ENCODE measurements at regions not wholly inside any gene's neighbourhood (a gene's known extent, or its start where the extent isn't known, plus 50 kb on each side); places are given as distances from the start of the nearest gene placed in this dataset.

DNA sequence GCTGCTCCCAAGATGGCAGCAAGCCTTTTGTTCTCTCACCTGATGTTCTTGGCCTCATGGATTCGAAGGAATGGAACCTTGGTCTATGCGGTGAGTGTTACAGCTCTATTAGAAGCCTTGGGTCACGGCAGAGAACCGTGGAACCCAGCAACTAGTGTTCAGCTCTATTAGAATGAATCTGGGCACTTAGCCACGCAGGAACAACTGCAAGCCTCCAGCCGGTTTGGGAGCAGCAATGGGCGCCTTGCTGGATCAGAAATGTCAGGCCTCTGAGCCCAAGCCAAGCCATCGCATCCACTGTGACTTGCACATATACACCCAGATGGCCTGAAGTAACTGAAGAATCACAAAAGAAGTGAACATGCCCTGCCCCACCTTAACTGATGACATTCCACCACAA is 1100.7 kb upstream of the PRR20A start:
- no peaks in the 10 kb centered on the region for H4K20me1 ChIP-seq (ENCODE audit: control insufficient read depth, insufficient read depth, low read depth, low read length)
- no peak overlapping the region for H3K4me2 ChIP-seq (ENCODE audit: low read length)
- no peaks in the 10 kb centered on the region for H3K9me3 ChIP-seq (ENCODE audit: control insufficient read depth, insufficient read depth, low read length)
- no peaks in the 10 kb centered on the region for H3K79me2 ChIP-seq (ENCODE audit: control insufficient read depth, low read length)
- H3K4me3 ChIP-seq (ENCODE audit: low read length) = no peak overlapping the region
- H3K4me1 ChIP-seq (ENCODE audit: control insufficient read depth, low read length) = no peaks in the 10 kb centered on the region
- H3K36me3 ChIP-seq (ENCODE audit: control insufficient read depth, low read length) = no peaks in the 10 kb centered on the region
- no peak for TF ChIP-seq EZH2phosphoT487 (IDR thresholded peaks at IDR 0.05; ENCODE audit: borderline replicate concordance, low read length)
- H3K27me3 ChIP-seq (ENCODE audit: control insufficient read depth, low read length) = no peaks in the 10 kb centered on the region
- no peak overlapping the region for H3K27ac ChIP-seq (ENCODE audit: low read depth, low read length)
- H3K9me2 ChIP-seq (replicated peaks; ENCODE audit: control insufficient read depth, low read length) = no peaks in the 10 kb centered on the region
- no peaks in the 10 kb centered on the region for H3F3A ChIP-seq (ENCODE audit: control insufficient read depth, insufficient read depth)

DNA sequence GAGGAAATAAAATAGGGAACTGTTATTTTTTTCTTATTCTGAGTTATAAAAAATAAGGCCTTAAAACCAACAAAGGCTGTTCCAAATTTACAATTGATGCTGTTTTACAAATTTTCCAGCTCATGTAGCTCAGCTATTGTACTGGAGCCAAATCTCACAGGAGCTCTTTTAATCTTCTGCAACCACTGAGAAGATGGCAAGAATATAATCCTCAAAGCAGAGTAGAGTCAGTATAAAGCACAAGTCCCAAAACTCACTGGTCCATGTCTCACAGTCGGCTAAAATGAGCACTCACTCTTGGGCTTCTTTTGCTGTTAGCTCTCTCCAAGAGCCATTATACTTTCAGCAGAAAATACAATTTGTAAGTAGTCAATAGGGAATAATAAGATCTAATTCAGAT is 1074.4 kb upstream of the PRR20A start:
- no peak overlapping the region for H3K4me2 ChIP-seq (ENCODE audit: low read length)
- H3K27ac ChIP-seq (ENCODE audit: low read depth, low read length) = no peak overlapping the region
- TF ChIP-seq EZH2phosphoT487 (IDR thresholded peaks at IDR 0.05; ENCODE audit: borderline replicate concordance, low read length) = no peak
- TF ChIP-seq, protein P1, sequence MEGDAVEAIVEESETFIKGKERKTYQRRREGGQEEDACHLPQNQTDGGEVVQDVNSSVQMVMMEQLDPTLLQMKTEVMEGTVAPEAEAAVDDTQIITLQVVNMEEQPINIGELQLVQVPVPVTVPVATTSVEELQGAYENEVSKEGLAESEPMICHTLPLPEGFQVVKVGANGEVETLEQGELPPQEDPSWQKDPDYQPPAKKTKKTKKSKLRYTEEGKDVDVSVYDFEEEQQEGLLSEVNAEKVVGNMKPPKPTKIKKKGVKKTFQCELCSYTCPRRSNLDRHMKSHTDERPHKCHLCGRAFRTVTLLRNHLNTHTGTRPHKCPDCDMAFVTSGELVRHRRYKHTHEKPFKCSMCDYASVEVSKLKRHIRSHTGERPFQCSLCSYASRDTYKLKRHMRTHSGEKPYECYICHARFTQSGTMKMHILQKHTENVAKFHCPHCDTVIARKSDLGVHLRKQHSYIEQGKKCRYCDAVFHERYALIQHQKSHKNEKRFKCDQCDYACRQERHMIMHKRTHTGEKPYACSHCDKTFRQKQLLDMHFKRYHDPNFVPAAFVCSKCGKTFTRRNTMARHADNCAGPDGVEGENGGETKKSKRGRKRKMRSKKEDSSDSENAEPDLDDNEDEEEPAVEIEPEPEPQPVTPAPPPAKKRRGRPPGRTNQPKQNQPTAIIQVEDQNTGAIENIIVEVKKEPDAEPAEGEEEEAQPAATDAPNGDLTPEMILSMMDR (IDR thresholded peaks at IDR 0.05; ENCODE audit: low read depth, low read length, poor library complexity, severe bottlenecking) = no peak
- no peaks in the 10 kb centered on the region for H3K79me2 ChIP-seq (ENCODE audit: control insufficient read depth, low read length)
- no peaks in the 10 kb centered on the region for H3K9me2 ChIP-seq (replicated peaks; ENCODE audit: control insufficient read depth, low read length)
- H3K36me3 ChIP-seq (ENCODE audit: control insufficient read depth, low read length) = no peaks in the 10 kb centered on the region
- no peaks in the 10 kb centered on the region for H4K20me1 ChIP-seq (ENCODE audit: control insufficient read depth, insufficient read depth, low read depth, low read length)
- H3K27me3 ChIP-seq (ENCODE audit: control insufficient read depth, low read length) = no peaks in the 10 kb centered on the region
- no peaks in the 10 kb centered on the region for H3F3A ChIP-seq (ENCODE audit: control insufficient read depth, insufficient read depth)
- no peaks in the 10 kb centered on the region for H3K4me1 ChIP-seq (ENCODE audit: control insufficient read depth, low read length)
- H3K9me3 ChIP-seq (ENCODE audit: control insufficient read depth, insufficient read depth, low read length) = no peaks in the 10 kb centered on the region
- no peak overlapping the region for H3K4me3 ChIP-seq (ENCODE audit: low read length)

GRCh38 chr13:56102641-56103040 is 1038.1 kb upstream of the PRR20A start:
- Histone ChIP-seq H3K9me3 (ENCODE audit: control insufficient read depth, insufficient read depth, low read length) (no peaks in the 10 kb centered on the region; the same call in 1 of the 2 replicates), H3K36me3 (ENCODE audit: control insufficient read depth, low read length) (no peaks in the 10 kb centered on the region), H3K79me2 (ENCODE audit: control insufficient read depth, low read length) (no peaks in the 10 kb centered on the region), H3K4me1 (ENCODE audit: control insufficient read depth, low read length) (no peaks in the 10 kb centered on the region), H4K20me1 (ENCODE audit: control insufficient read depth, insufficient read depth, low read depth, low read length) (no peaks in the 10 kb centered on the region), H3K27me3 (ENCODE audit: control insufficient read depth, low read length) (no peaks in the 10 kb centered on the region), H3F3A (ENCODE audit: control insufficient read depth, insufficient read depth) (no peaks in the 10 kb centered on the region), H3K27ac (ENCODE audit: low read depth, low read length) (no peak overlapping the region), H3K4me2 (ENCODE audit: low read length) (no peak overlapping the region), H3K9me2 (replicated peaks; ENCODE audit: control insufficient read depth, low read length) (no peaks in the 10 kb centered on the region), H3K4me3 (ENCODE audit: low read length) (no peak overlapping the region)
- TF ChIP-seq, protein P1 (IDR thresholded peaks at IDR 0.05; ENCODE audit: low read depth, low read length, poor library complexity, severe bottlenecking) = no peak
- no peak for TF ChIP-seq EZH2phosphoT487 (IDR thresholded peaks at IDR 0.05; ENCODE audit: borderline replicate concordance, low read length)

DNA sequence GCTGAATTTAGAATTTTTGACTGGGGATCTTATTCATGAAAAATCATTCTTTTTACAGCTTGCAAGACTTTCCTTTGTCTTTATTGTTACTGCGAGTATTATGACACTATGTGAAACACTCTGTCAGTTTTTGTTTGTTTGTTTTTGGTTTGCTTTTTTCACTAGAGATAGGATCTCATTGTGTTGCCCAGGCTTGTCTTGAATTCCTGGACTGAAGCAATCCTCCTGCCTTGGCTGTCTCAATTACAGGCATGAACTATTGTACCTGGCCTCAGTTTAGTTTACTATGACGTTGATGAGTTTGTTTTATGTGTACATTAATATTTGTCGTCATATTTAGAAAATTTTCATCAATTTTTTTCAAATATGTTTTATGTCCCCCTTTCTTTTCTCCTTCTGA is 1030.0 kb upstream of the PRR20A start:
- TF ChIP-seq EZH2phosphoT487 (IDR thresholded peaks at IDR 0.05; ENCODE audit: borderline replicate concordance, low read length) = no peak
- TF ChIP-seq, protein P1 (IDR thresholded peaks at IDR 0.05; ENCODE audit: low read depth, low read length, poor library complexity, severe bottlenecking) = no peak
- H3K27me3 ChIP-seq (ENCODE audit: control insufficient read depth, low read length) = no peaks in the 10 kb centered on the region
- no peaks in the 10 kb centered on the region for H4K20me1 ChIP-seq (ENCODE audit: control insufficient read depth, insufficient read depth, low read depth, low read length)
- no peak overlapping the region for H3K4me3 ChIP-seq (ENCODE audit: low read length)
- H3F3A ChIP-seq (ENCODE audit: control insufficient read depth, insufficient read depth) = no peaks in the 10 kb centered on the region
- H3K36me3 ChIP-seq (ENCODE audit: control insufficient read depth, low read length) = no peaks in the 10 kb centered on the region
- no peak overlapping the region for H3K27ac ChIP-seq (ENCODE audit: low read depth, low read length)
- no peaks in the 10 kb centered on the region for H3K9me2 ChIP-seq (replicated peaks; ENCODE audit: control insufficient read depth, low read length)
- H3K4me2 ChIP-seq (ENCODE audit: low read length) = no peak overlapping the region
- no peaks in the 10 kb centered on the region for H3K4me1 ChIP-seq (ENCODE audit: control insufficient read depth, low read length)
- no peaks in the 10 kb centered on the region for H3K79me2 ChIP-seq (ENCODE audit: control insufficient read depth, low read length)
- no peaks in the 10 kb centered on the region for H3K9me3 ChIP-seq (ENCODE audit: control insufficient read depth, insufficient read depth, low read length)
